ENCODE measurements at regions not wholly inside any gene's neighbourhood (a gene's known extent, or its start where the extent isn't known, plus 50 kb on each side); places are given as distances from the start of the nearest gene placed in this dataset.

DNA sequence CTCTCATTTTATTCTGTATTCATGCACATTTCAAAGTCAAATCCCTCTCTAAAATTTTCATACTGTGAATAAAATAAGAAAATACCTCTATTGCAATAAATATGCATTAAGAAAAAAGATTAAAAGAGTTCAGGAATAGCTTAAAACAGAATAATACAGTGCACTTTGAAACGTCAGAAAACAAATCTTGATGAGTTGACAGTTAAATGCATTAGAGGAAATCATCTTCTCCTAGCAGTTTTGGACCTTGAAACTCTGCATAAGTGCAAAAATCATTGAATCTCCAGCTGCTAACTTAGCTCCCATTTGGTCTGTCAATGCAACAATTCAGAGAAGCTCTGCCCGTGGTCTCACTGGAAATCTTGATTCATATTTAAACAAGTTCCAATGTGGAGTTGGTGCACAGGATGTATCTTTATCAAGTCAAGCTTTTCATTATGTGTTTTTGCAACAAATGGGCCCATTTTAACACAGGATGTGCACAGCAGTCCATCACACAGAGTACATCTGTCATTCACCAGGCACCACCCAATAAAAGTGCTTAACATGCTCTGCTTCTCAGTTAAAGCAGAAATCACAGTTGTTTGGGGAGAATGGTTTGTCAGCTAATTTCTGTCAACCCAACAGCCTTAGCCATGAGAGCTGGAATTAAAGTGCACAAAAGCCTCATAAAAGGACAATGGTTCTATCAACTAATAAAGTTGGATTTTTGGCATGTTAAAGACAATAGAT lies 98.8 kb upstream of the ARRDC4 start:
- no peak for DNase-seq
- Mint-ChIP-seq H3K27ac (ENCODE audit: unreplicated experiment) (no peak overlapping the region), H3K9me3 (ENCODE audit: unreplicated experiment) (no peaks in the 10 kb centered on the region), H3K27me3 (ENCODE audit: unreplicated experiment) (no peaks in the 10 kb centered on the region), H3K4me1 (ENCODE audit: low read depth, unreplicated experiment) (no peaks in the 10 kb centered on the region), H3K4me3 (ENCODE audit: unreplicated experiment) (no peak overlapping the region), H3K36me3 (ENCODE audit: unreplicated experiment) (no peaks in the 10 kb centered on the region)
- TF ChIP-seq CTCF (IDR thresholded peaks at IDR 0.05; ENCODE audit: partially characterized antibody, unreplicated experiment): no peak

GRCh38 chr15:97866959-97867358 lies 93.5 kb upstream of the ARRDC4 start:
- no peaks in the 10 kb centered on the region for H3K4me1 Mint-ChIP-seq (ENCODE audit: low read depth, unreplicated experiment)
- H3K36me3 Mint-ChIP-seq (ENCODE audit: unreplicated experiment): no peaks in the 10 kb centered on the region
- no peak for DNase-seq
- H3K27me3 Mint-ChIP-seq (ENCODE audit: unreplicated experiment): no peaks in the 10 kb centered on the region
- peaks cover 1% of the 10 kb centered on the region for H3K9me3 Mint-ChIP-seq (ENCODE audit: unreplicated experiment)
- no peak for TF ChIP-seq CTCF (IDR thresholded peaks at IDR 0.05; ENCODE audit: partially characterized antibody, unreplicated experiment)
- H3K27ac Mint-ChIP-seq (ENCODE audit: unreplicated experiment): no peak overlapping the region
- no peak overlapping the region for H3K4me3 Mint-ChIP-seq (ENCODE audit: unreplicated experiment)

- Mint-ChIP-seq H3K27ac (ENCODE audit: unreplicated experiment) (no peak overlapping the region), H3K4me3 (ENCODE audit: unreplicated experiment) (no peak overlapping the region), H3K9me3 (ENCODE audit: unreplicated experiment) (peaks cover 1% of the 10 kb centered on the region), H3K36me3 (ENCODE audit: unreplicated experiment) (no peaks in the 10 kb centered on the region), H3K4me1 (ENCODE audit: low read depth, unreplicated experiment) (no peaks in the 10 kb centered on the region), H3K27me3 (ENCODE audit: unreplicated experiment) (no peaks in the 10 kb centered on the region)
- DNase-seq: no peak
- TF ChIP-seq CTCF (IDR thresholded peaks at IDR 0.05; ENCODE audit: partially characterized antibody, unreplicated experiment): no peak
These were observed 92.6 kb upstream of the ARRDC4 start for GRCh38 chr15:97867870-97868269.

- H3K27ac Mint-ChIP-seq (ENCODE audit: unreplicated experiment): no peak overlapping the region
- peaks cover 1% of the 10 kb centered on the region for H3K9me3 Mint-ChIP-seq (ENCODE audit: unreplicated experiment)
- no peaks in the 10 kb centered on the region for H3K27me3 Mint-ChIP-seq (ENCODE audit: unreplicated experiment)
- no peaks in the 10 kb centered on the region for H3K36me3 Mint-ChIP-seq (ENCODE audit: unreplicated experiment)
- no peaks in the 10 kb centered on the region for H3K4me1 Mint-ChIP-seq (ENCODE audit: low read depth, unreplicated experiment)
- no peak overlapping the region for H3K4me3 Mint-ChIP-seq (ENCODE audit: unreplicated experiment)
- no peak for DNase-seq
- no peak for TF ChIP-seq CTCF (IDR thresholded peaks at IDR 0.05; ENCODE audit: partially characterized antibody, unreplicated experiment)
These were observed 91.5 kb upstream of the ARRDC4 start for GRCh38 chr15:97868981-97869380.

DNA sequence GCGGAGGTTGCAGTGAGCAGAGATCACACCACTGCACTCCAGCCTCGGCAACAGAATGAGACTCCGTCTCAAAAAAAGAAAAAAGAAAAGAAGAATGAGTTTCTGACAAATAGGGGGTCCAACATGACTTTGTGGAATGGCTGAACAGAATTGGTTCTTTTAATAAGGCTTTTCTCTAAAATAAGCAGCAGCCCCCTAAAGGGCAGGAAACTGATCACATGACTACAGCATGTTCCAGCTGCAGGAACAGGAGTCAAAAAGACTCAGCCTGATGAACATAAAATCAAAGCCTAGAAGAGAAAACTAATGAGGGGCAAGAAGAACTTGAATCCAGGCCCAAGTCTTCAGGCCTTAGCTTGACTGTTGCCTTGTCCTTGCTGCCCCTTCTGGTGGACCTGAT lies 89.7 kb upstream of the ARRDC4 start:
- H3K4me1 Mint-ChIP-seq (ENCODE audit: low read depth, unreplicated experiment): no peaks in the 10 kb centered on the region
- no peak overlapping the region for H3K27ac Mint-ChIP-seq (ENCODE audit: unreplicated experiment)
- H3K9me3 Mint-ChIP-seq (ENCODE audit: unreplicated experiment): peaks cover 1% of the 10 kb centered on the region
- DNase-seq: no peak
- H3K36me3 Mint-ChIP-seq (ENCODE audit: unreplicated experiment): no peaks in the 10 kb centered on the region
- no peaks in the 10 kb centered on the region for H3K27me3 Mint-ChIP-seq (ENCODE audit: unreplicated experiment)
- TF ChIP-seq CTCF (IDR thresholded peaks at IDR 0.05; ENCODE audit: partially characterized antibody, unreplicated experiment): no peak
- H3K4me3 Mint-ChIP-seq (ENCODE audit: unreplicated experiment): no peak overlapping the region

All from glutamatergic neuron (in vitro differentiated cells).